Endothelial cell of umbilical vein (primary cell): ENCODE measurements at regions not wholly inside any gene's neighbourhood (a gene's known extent, or its start where the extent isn't known, plus 50 kb on each side); places are given as distances from the start of the nearest gene placed in this dataset.

Source experiments
- BruUV-seq: library from RNA; stranded (reverse); fragments of 400-500 nt; replicated peaks from 2 replicates; lab custom pipeline; 2021; lab: Mats Ljungman, UMichigan
- CTCF ChIA-PET: fragments of 300-600, 350-600 bp; sonication (Branson Sonifier 250); formaldehyde crosslinking; loops from one replicate; lab custom pipeline; 2021; ENCODE audit warnings: antibody characterized with exemption, inconsistent platforms; lab: Charles Lee
- POLR2A ChIA-PET: fragments of 300-600, 350-600 bp; sonication (Branson Sonifier 250); formaldehyde crosslinking; loops from one replicate; lab custom pipeline; 2021; ENCODE audit warnings: antibody characterized with exemption, inconsistent platforms; lab: Charles Lee
- DNase-seq: peaks from one replicate; pipeline ENCODE4 v3.0.0-alpha.2; 2011; ENCODE audit warnings: low read depth, low spot score
- FAIRE-seq: peaks from 2 replicates; lab custom pipeline; 2011; peaks lifted over from hg19 to GRCh38; lab: Jason Lieb, UNC
- H2AFZ ChIP-seq: 2 replicates; pipeline ENCODE4 v1.6.0; 2012; ENCODE audit warnings: low read depth, low read length, control low read depth, inconsistent platforms
- H3K27ac ChIP-seq: 2 replicates; pipeline ENCODE4 v1.5.1; 2011; ENCODE audit warnings: low read depth, mild to moderate bottlenecking, control low read depth, low read length, moderate library complexity; ENCODE audit not compliant: insufficient read depth
- H3K27me3 ChIP-seq, 2 experiments: 2 replicates each; pipeline versions ENCODE4 v1.6.0 to v1.6.1; 2011; ENCODE audit warnings: low read length in 2 of 2, mixed read lengths in 1 of 2; ENCODE audit not compliant: control insufficient read depth in 2 of 2, insufficient read depth in 2 of 2
- H3K36me3 ChIP-seq, 2 experiments: 2 replicates in 1 of 2; 3 replicates in 1 of 2; pipeline ENCODE4 v1.5.1; 2011; ENCODE audit warnings: low read length in 2 of 2, mild to moderate bottlenecking in 1 of 2, moderate library complexity in 1 of 2; ENCODE audit not compliant: control insufficient read depth in 2 of 2, insufficient read depth in 2 of 2; ENCODE audit errors: extremely low read depth in 1 of 2
- H3K4me1 ChIP-seq: 3 replicates; pipeline ENCODE4 v1.5.1; 2011; ENCODE audit warnings: mild to moderate bottlenecking, low read length; ENCODE audit not compliant: control insufficient read depth, insufficient read depth; ENCODE audit errors: extremely low read depth
- H3K4me2 ChIP-seq: 2 replicates; pipeline ENCODE4 v1.6.1; 2011; ENCODE audit warnings: low read length, control low read depth, mixed read lengths; ENCODE audit not compliant: insufficient read depth
- H3K4me3 ChIP-seq, 3 experiments: fragments of 200-600 bp in 1 of 3; sonication (generic), shearing (Covaris generic) in 1 of 3; replicated peaks in 1 of 3; 2 replicates each; pipeline ENCODE4 v1.5.1; 2011 to 2016; ENCODE audit warnings: control low read depth in 3 of 3, low read length in 3 of 3, mild to moderate bottlenecking in 2 of 3, inconsistent platforms in 1 of 3, low read depth in 1 of 3, moderate library complexity in 1 of 3; ENCODE audit not compliant: insufficient read depth in 1 of 3
- H3K79me2 ChIP-seq: 2 replicates; pipeline ENCODE4 v1.6.0; 2012; ENCODE audit warnings: low read length, inconsistent platforms; ENCODE audit not compliant: control insufficient read depth, insufficient read depth
- H3K9ac ChIP-seq: replicated peaks from 2 replicates; pipeline ENCODE3; 2011; ENCODE audit warnings: low read length, control low read depth; ENCODE audit not compliant: insufficient read depth; ENCODE audit errors: extremely low read depth
- H3K9me1 ChIP-seq: replicated peaks from 3 replicates; pipeline ENCODE4 v1.6.0; 2011; ENCODE audit warnings: mild to moderate bottlenecking, low read length; ENCODE audit not compliant: control insufficient read depth, insufficient read depth; ENCODE audit errors: extremely low read depth
- H3K9me3 ChIP-seq: replicated peaks from 2 replicates; pipeline ENCODE4 v1.5.1; 2012; ENCODE audit warnings: low read length, inconsistent platforms; ENCODE audit not compliant: control insufficient read depth, insufficient read depth
- H4K20me1 ChIP-seq: replicated peaks from 2 replicates; pipeline ENCODE3; 2011; ENCODE audit warnings: mild to moderate bottlenecking, low read length; ENCODE audit not compliant: control insufficient read depth, insufficient read depth; ENCODE audit errors: extremely low read depth
- CTCF ChIP-seq, 2 donors: IDR thresholded peaks; 1 replicate in 1 of 2; 2 replicates in 1 of 2; pipeline ENCODE4 v1.5.1; 2011; ENCODE audit warnings: low read length in 2 of 2, mild to moderate bottlenecking in 2 of 2, moderate library complexity in 2 of 2, control low read depth in 1 of 2, inconsistent platforms in 1 of 2, low read depth in 1 of 2; ENCODE audit not compliant: insufficient read depth in 1 of 2; ENCODE audit errors: extremely low read depth in 1 of 2
- MAX ChIP-seq: IDR thresholded peaks from 2 replicates; pipeline ENCODE4 v1.6.1; 2011; ENCODE audit not compliant: insufficient read depth, insufficient read length
- MYC ChIP-seq: IDR thresholded peaks from one replicate; pipeline ENCODE4 v1.6.1; 2011; ENCODE audit warnings: mild to moderate bottlenecking, low read depth, low read length
- POLR2AphosphoS5 ChIP-seq: IDR thresholded peaks from 2 replicates; pipeline ENCODE4 v1.6.1; 2012; ENCODE audit warnings: low read depth, mild to moderate bottlenecking, control low read depth, low read length, moderate library complexity; ENCODE audit not compliant: insufficient read depth
- dilution Hi-C: fragments of 300-500 bp; cut with MboI; formaldehyde crosslinking; loops from one replicate; pipeline ENCODE4 v1.15.0; 2019; ENCODE audit warnings: low sequenced_read_pairs; ENCODE audit not compliant: extremely low pct_ligation_motif_present
- intact Hi-C: fragments of 100-400 bp; cut with micrococcal nuclease; formaldehyde crosslinking; loops from one replicate; pipeline ENCODE4 v1.10.0; 2022

- no peaks in the 10 kb centered on the region for H3K9me3 ChIP-seq
Observed at GRCh38 chr1:29808141-29808995, 572.0 kb downstream of the PTPRU start.

More at GRCh38 chr1:29808141-29808995, 572.0 kb downstream of the PTPRU start:
- Histone ChIP-seq H3K36me3 (no peaks in the 10 kb centered on the region), H2AFZ (no peak overlapping the region), H3K4me2 (no peak overlapping the region), H3K79me2 (no peaks in the 10 kb centered on the region), H3K4me1 (no peaks in the 10 kb centered on the region), H3K9ac (no peak overlapping the region), H3K4me3 (no peak overlapping the region), H3K9me1 (no peaks in the 10 kb centered on the region), H4K20me1 (no peaks in the 10 kb centered on the region), H3K27ac (no peak overlapping the region), H3K27me3 (no peaks in the 10 kb centered on the region)
- DNase-seq: no peak
- FAIRE-seq: no peak
- no peak for TF ChIP-seq CTCF (IDR thresholded peaks at IDR 0.05; ENCODE audit: extremely low read depth in 1 of 2, insufficient read depth in 1 of 2, low read depth in 1 of 2, low read length in 2 of 2)
- TF ChIP-seq POLR2AphosphoS5: no peak
- no peak for TF ChIP-seq MAX
- TF ChIP-seq MYC: no peak
- ChIA-PET POLR2A (no interaction called here), CTCF (no interaction called here)
- dilution Hi-C loops: no loop called here
- no TSS peak for BruUV-seq
- intact Hi-C loops: no loop called here
